H9 (cell line): ENCODE measurements at regions not wholly inside any gene's neighbourhood (a gene's known extent, or its start where the extent isn't known, plus 50 kb on each side); places are given as distances from the start of the nearest gene placed in this dataset.

Source experiments
- DNase-seq: peaks from one replicate; pipeline ENCODE4 v3.0.0-alpha.2; 2017
- H2AFZ ChIP-seq: one replicate; pipeline ENCODE4 v1.6.1; 2013; ENCODE audit warnings: mild to moderate bottlenecking, low read length, control low read depth, moderate library complexity
- H2AK5ac ChIP-seq: 2 replicates; pipeline ENCODE4 v1.6.1; 2013; ENCODE audit warnings: low read length, control low read depth, mixed read lengths; ENCODE audit not compliant: insufficient read length
- H2BK120ac ChIP-seq: one replicate; pipeline ENCODE4 v1.6.1; 2013; ENCODE audit warnings: low read depth, mild to moderate bottlenecking, low read length, control low read depth, inconsistent platforms; ENCODE audit not compliant: poor library complexity, severe bottlenecking
- H2BK12ac ChIP-seq: 2 replicates; pipeline ENCODE4 v1.6.1; 2013; ENCODE audit warnings: low read length, control low read depth, mixed read lengths, low read depth; ENCODE audit not compliant: insufficient read length
- H2BK15ac ChIP-seq: 2 replicates; pipeline ENCODE4 v1.6.1; 2013; ENCODE audit warnings: low read depth, low read length, control low read depth
- H2BK20ac ChIP-seq: one replicate; pipeline ENCODE4 v1.6.1; 2013; ENCODE audit warnings: low read depth, mild to moderate bottlenecking, low read length, control low read depth, inconsistent platforms; ENCODE audit not compliant: poor library complexity, severe bottlenecking
- H2BK5ac ChIP-seq: 2 replicates; pipeline ENCODE4 v1.6.1; 2013; ENCODE audit warnings: low read length, control low read depth, mixed read lengths; ENCODE audit not compliant: insufficient read length
- H3K14ac ChIP-seq: 2 replicates; pipeline ENCODE4 v1.6.1; 2013; ENCODE audit warnings: low read length, control low read depth; ENCODE audit not compliant: insufficient read depth
- H3K18ac ChIP-seq: 2 replicates; pipeline ENCODE4 v1.6.1; 2013; ENCODE audit warnings: low read depth, mild to moderate bottlenecking, mixed read lengths, low read length, control low read depth; ENCODE audit not compliant: insufficient read length
- H3K23ac ChIP-seq: 2 replicates; pipeline ENCODE4 v1.6.1; 2013; ENCODE audit warnings: low read length, control low read depth, mixed read lengths, low read depth; ENCODE audit not compliant: insufficient read length
- H3K23me2 ChIP-seq: 2 replicates; pipeline ENCODE4 v1.6.1; 2013; ENCODE audit warnings: low read depth, mild to moderate bottlenecking, mixed read lengths, low read length, control low read depth; ENCODE audit not compliant: insufficient read length, poor library complexity, severe bottlenecking
- H3K27ac ChIP-seq: 2 replicates; pipeline ENCODE4 v1.5.1; 2013; ENCODE audit warnings: low read length, control low read depth, mixed read lengths, low read depth; ENCODE audit not compliant: insufficient read length
- H3K27me3 ChIP-seq: 2 replicates; pipeline ENCODE4 v1.6.1; 2013; ENCODE audit warnings: low read length, control low read depth, inconsistent platforms; ENCODE audit not compliant: insufficient read depth
- H3K4ac ChIP-seq: 2 replicates; pipeline ENCODE4 v1.6.1; 2013; ENCODE audit warnings: low read depth, mild to moderate bottlenecking, control low read depth, inconsistent platforms, low read length, moderate library complexity
- H3K4me1 ChIP-seq: 2 replicates; pipeline ENCODE4 v1.6.1; 2013; ENCODE audit warnings: low read length, control low read depth, inconsistent platforms; ENCODE audit not compliant: insufficient read depth
- H3K4me2 ChIP-seq: 2 replicates; pipeline ENCODE4 v1.6.1; 2013; ENCODE audit warnings: low read length, control low read depth, mixed read lengths; ENCODE audit not compliant: insufficient read length, insufficient read depth
- H3K56ac ChIP-seq: 2 replicates; pipeline ENCODE4 v1.6.1; 2013; ENCODE audit warnings: low read depth, mild to moderate bottlenecking, mixed read lengths, low read length, control low read depth; ENCODE audit not compliant: insufficient read length
- H3K79me1 ChIP-seq: 2 replicates; pipeline ENCODE4 v1.6.1; 2013; ENCODE audit warnings: low read depth, mild to moderate bottlenecking, moderate library complexity, low read length, control low read depth, inconsistent platforms; ENCODE audit not compliant: insufficient read depth, poor library complexity, severe bottlenecking
- H3K79me2 ChIP-seq: 2 replicates; pipeline ENCODE4 v1.6.1; 2013; ENCODE audit warnings: low read length, control low read depth, inconsistent platforms; ENCODE audit not compliant: insufficient read depth
- H3K9ac ChIP-seq: 2 replicates; pipeline ENCODE4 v1.6.1; 2013; ENCODE audit warnings: low read length, control low read depth, mixed read lengths; ENCODE audit not compliant: insufficient read length; ENCODE audit errors: extremely low read depth
- H3K9me3 ChIP-seq: one replicate; pipeline ENCODE4 v1.6.1; 2013; ENCODE audit warnings: low read depth, low read length, inconsistent platforms; ENCODE audit not compliant: control insufficient read depth
- H3T11ph ChIP-seq: one replicate; pipeline ENCODE4 v1.6.1; 2013; ENCODE audit warnings: mild to moderate bottlenecking, low read length, control low read depth, inconsistent platforms
- H4K20me1 ChIP-seq: one replicate; pipeline ENCODE4 v1.6.1; 2013; ENCODE audit not compliant: control insufficient read depth, insufficient read length, insufficient read depth
- H4K5ac ChIP-seq: 2 replicates; pipeline ENCODE4 v1.6.1; 2013; ENCODE audit warnings: low read depth, mild to moderate bottlenecking, mixed read lengths, low read length, control low read depth; ENCODE audit not compliant: insufficient read length
- H4K8ac ChIP-seq: replicated peaks from 2 replicates; pipeline ENCODE4 v1.6.1; 2013; ENCODE audit warnings: low read length, control low read depth, mixed read lengths, low read depth; ENCODE audit not compliant: insufficient read length
- H4K91ac ChIP-seq: 2 replicates; pipeline ENCODE4 v1.6.1; 2013; ENCODE audit warnings: low read depth, mild to moderate bottlenecking, moderate library complexity, mixed read lengths, low read length, control low read depth; ENCODE audit not compliant: insufficient read length
- H3K27ac Mint-ChIP-seq, 3 experiments: 2 replicates in 2 of 3; 3 replicates in 1 of 3; pipeline ENCODE4 v1.8.0; 2020 to 2021; ENCODE audit warnings: mixed read lengths in 3 of 3, mild to moderate bottlenecking in 1 of 3, moderate library complexity in 1 of 3
- H3K27me3 Mint-ChIP-seq: 2 replicates; pipeline ENCODE4 v1.8.0; 2021; ENCODE audit warnings: low read depth, mild to moderate bottlenecking, moderate library complexity, mixed read lengths
- H3K36me3 Mint-ChIP-seq, 3 experiments: 2 replicates in 2 of 3; 3 replicates in 1 of 3; pipeline ENCODE4 v1.8.0; 2020 to 2021; ENCODE audit warnings: low read depth in 3 of 3, mixed read lengths in 3 of 3; ENCODE audit not compliant: insufficient read depth in 1 of 3
- H3K4me1 Mint-ChIP-seq, 2 experiments: 2 replicates each; pipeline ENCODE4 v1.8.0; 2020; ENCODE audit warnings: mixed read lengths in 2 of 2
- H3K4me3 Mint-ChIP-seq, 2 experiments: 2 replicates in 1 of 2; 3 replicates in 1 of 2; pipeline ENCODE4 v1.8.0; 2020 to 2021; ENCODE audit warnings: mild to moderate bottlenecking in 2 of 2, mixed read lengths in 2 of 2, moderate library complexity in 1 of 2
- H3K9me3 Mint-ChIP-seq, 2 experiments: 2 replicates in 1 of 2; 3 replicates in 1 of 2; pipeline ENCODE4 v1.8.0; 2020; ENCODE audit warnings: mild to moderate bottlenecking in 2 of 2, mixed read lengths in 2 of 2, moderate library complexity in 1 of 2
- CTCF ChIP-seq: fragments of 200-600 bp; sonication (generic); conservative IDR thresholded peaks from 3 replicates; pipeline ENCODE4 v1.8.0; 2021; ENCODE audit warnings: antibody characterized with exemption, mild to moderate bottlenecking
- WGBS: extraction: QIAGEN DNeasy Blood & Tissue Kit; methylation state at CpG from one replicate; pipeline ENCODE4 v1.1.7; 2013; ENCODE audit warnings: missing lambda C conversion rate, low lambda C conversion rate, mixed read lengths; ENCODE audit not compliant: insufficient read length; ENCODE audit errors: extremely low coverage; 5-methylcytosine and 5-hydroxymethylcytosine counted together

- Histone ChIP-seq H3K9me3 (no peaks in the 10 kb centered on the region), H2BK5ac (no peak overlapping the region), H3K56ac (no peak overlapping the region), H3K4me1 (no peaks in the 10 kb centered on the region), H3K4ac (no peak overlapping the region), H4K8ac (no peak overlapping the region), H2AK5ac (no peak overlapping the region), H2BK120ac (no peak overlapping the region), H2BK20ac (no peak overlapping the region), H3K4me2 (no peak overlapping the region), H2BK12ac (no peak overlapping the region), H3K79me2 (no peaks in the 10 kb centered on the region), H2BK15ac (no peak overlapping the region), H4K91ac (no peak overlapping the region), H3K9ac (no peak overlapping the region), H3K79me1 (no peaks in the 10 kb centered on the region), H3T11ph (no peak overlapping the region), H3K23me2 (no peaks in the 10 kb centered on the region), H3K18ac (no peak overlapping the region), H2AFZ (no peak overlapping the region), H4K20me1 (no peaks in the 10 kb centered on the region), H3K23ac (no peak overlapping the region), H3K27me3 (no peaks in the 10 kb centered on the region), H4K5ac (no peak overlapping the region), H3K14ac (no peak overlapping the region), H3K27ac (no peak overlapping the region)
- H3K27ac Mint-ChIP-seq = no peak overlapping the region; a peak in 1 of 7 replicates
- peaks cover 38% of the 10 kb centered on the region for H3K27me3 Mint-ChIP-seq
- no peak for DNase-seq
- peaks cover 3 to 5% of the 10 kb centered on the region in 2 experiments for H3K4me1 Mint-ChIP-seq
- H3K4me3 Mint-ChIP-seq = no peak overlapping the region
- peaks cover 0 to 3% (median 0%) of the 10 kb centered on the region in 3 experiments; a peak in 1 of 7 replicates for H3K36me3 Mint-ChIP-seq
- WGBS = no CpG with 5 or more reads among the region's 2 CpGs
- TF ChIP-seq CTCF = no peak
- H3K9me3 Mint-ChIP-seq = 0 out of 5 replicates have a peak, but pooled peaks cover 0 to 2% of the 10 kb centered on the region in 2 experiments
Observed at GRCh38 chr6:137283080-137283479, 63.9 kb upstream of the IFNGR1 start.
